ENCODE measurements at regions not wholly inside any gene's neighbourhood (a gene's known extent, or its start where the extent isn't known, plus 50 kb on each side); places are given as distances from the start of the nearest gene placed in this dataset.
"Not testable (repeated sequence)": the region's sequence is repeated elsewhere in the genome, so short reads cannot be mapped to it uniquely, and the experiment has no call there.

- TF ChIP-seq SALL2 (tag by site-specific recombination; IDR thresholded peaks at IDR 0.05; ENCODE audit: borderline replicate concordance); ZNF37A (tag by site-specific recombination; IDR thresholded peaks at IDR 0.05); ZBTB11 (tag by site-specific recombination; conservative IDR thresholded peaks at IDR 0.05; ENCODE audit: low read depth); ZNF280D (tag by site-specific recombination; IDR thresholded peaks at IDR 0.05); CTCF (tag by site-specific recombination; IDR thresholded peaks at IDR 0.05); HIC1 (tag by site-specific recombination; IDR thresholded peaks at IDR 0.05); KLF7 (tag by site-specific recombination; IDR thresholded peaks at IDR 0.05; ENCODE audit: borderline replicate concordance); ZNF391 (tag by site-specific recombination; IDR thresholded peaks at IDR 0.05; ENCODE audit: borderline replicate concordance, low read depth); TCF7L2 (IDR thresholded peaks at IDR 0.05; ENCODE audit: borderline replicate concordance, low read depth, low read length); SP2 (tag by site-specific recombination; IDR thresholded peaks at IDR 0.05); PRDM1 (tag by site-specific recombination; IDR thresholded peaks at IDR 0.05); ZNF248 (tag by site-specific recombination; IDR thresholded peaks at IDR 0.05); TRIM28 (IDR thresholded peaks at IDR 0.05; ENCODE audit: borderline replicate concordance, low read length): not testable (repeated sequence)
Measured at GRCh38 chr13:22963384-22964053, 217.3 kb upstream of the SGCG start.
